ENCODE measurements at regions not wholly inside any gene's neighbourhood (a gene's known extent, or its start where the extent isn't known, plus 50 kb on each side); places are given as distances from the start of the nearest gene placed in this dataset.
"Not testable (repeated sequence)": the region's sequence is repeated elsewhere in the genome, so short reads cannot be mapped to it uniquely, and the experiment has no call there.

DNA sequence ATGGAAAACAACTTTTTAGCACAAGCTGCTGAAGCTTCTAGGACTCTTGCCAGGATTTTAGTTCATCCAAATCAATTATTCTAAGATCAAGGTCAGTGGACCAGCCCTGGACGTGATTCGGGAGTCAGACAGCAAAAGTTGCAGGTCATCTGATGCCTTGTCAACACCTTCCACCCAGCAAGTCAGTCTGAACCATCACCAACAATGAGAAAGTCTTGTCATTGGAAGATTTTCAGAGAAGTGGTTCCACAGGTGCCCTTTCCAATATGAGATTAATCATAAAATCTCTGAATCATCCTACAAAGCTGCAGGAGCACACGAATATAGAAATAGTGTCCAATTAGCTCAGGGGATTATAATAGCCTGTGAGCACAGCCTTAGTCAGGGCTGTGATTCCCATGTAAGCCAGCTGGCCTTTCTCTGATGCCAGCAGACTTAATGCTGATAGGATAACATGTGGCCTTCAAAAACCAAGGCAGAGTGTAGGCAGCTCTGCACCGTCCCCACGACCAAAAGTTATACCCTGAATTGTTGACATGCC is 445.0 kb upstream of the TRPC7 start:
- no peak for DNase-seq

DNA sequence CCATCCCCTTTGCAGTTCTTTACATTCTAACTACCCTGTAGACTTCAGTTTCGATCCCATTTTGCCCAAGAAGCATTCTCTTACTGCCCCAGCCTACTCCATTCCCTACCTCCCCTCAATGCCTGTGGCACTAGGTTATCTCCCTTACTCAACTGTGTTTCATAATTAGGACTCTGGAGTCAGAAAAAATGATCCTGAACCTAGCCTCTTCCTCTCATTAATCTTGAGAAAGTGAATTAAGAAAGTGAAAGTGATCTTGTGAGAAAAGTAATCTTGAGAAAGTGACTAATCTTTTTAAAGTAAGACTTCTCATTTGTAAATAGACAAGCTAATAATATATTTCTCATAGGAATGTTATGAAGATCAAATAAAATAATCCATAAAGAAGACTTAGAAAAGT is 444.0 kb upstream of the TRPC7 start:
- DNase-seq = no peak

DNA sequence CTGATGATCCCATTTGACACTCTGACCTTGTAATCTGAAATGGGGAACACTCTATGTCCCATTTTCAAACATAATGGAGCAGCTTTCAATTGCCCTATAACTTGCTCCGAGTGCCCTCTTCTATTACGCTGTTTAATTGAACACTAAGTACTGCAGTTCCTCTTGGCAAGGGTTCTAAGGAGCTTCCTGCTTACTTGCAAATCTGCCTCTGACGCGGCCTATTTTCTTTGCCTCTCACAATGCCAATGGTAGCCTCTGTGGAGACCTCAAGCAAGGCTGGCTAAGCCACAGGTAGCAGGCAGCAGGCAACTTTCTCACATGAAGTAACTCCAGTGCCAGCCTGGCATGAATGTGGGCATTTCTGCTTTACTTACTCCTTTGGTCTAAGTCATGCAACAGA is 443.4 kb upstream of the TRPC7 start:
- DNase-seq = no peak

DNA sequence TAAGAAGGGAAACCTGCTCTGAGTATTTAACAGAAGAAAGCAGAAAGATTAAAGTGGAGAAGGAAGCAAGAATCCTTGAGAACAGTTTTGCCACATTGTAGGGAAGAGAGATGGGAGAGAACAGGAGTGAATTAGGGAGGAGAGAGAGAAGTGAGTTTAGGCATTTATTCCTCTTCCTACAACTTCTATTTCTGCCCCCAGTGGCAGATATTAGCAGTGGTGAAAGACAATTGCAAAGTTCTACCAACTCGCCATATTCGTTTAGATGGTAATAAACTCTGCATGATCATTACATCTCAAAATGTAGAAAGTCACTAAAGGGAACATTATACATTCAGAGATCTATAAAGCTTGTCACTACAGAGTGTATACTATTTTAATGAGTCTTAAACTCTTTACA is 440.1 kb upstream of the TRPC7 start:
- no peak for DNase-seq

DNA sequence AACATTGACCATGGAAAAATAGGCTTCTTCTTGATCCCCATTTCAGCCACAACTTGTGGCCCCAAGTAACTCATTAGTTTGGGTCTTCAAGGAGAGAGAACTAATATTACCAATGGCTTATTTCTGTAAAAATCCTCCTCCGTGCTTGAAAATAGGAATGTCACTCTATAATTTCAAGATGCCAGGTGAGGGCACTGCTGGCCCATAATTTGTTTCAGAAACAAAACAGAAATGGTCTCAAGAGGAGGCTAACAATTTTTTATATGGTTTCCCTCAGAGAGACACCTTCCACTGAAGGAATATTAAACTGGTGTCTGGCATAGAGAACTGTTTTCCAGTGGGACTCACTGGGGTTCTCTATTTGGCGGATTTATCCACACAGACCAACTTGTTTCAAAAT is 437.0 kb upstream of the TRPC7 start:
- DNase-seq = no peak

DNA sequence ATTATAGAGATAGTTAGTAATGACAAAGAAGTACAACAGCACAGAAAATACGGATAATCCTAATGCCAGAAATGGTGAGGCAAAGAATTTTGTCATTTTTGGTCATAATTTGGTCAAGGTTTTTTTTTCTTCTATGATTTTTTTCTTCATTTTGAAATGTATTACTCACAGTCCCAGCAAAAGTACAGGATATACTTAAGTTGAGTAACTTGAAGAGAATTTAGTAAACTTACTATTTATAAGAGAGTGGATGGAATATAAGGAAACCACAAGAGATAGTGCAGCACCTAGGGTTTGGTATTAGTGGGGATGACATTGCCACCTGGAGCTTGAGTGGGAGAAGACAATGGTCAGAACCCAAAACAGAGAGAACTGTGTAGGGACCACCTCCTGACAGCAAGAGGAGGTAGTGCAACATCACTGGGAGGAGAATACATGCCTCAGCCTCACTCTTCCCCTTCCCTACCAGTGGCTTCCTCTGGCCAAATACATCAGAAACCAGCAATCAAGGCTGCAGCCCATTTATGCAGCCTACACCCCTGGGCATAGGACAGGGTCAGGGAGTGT is 434.5 kb upstream of the TRPC7 start:
- DNase-seq = no peak

DNA sequence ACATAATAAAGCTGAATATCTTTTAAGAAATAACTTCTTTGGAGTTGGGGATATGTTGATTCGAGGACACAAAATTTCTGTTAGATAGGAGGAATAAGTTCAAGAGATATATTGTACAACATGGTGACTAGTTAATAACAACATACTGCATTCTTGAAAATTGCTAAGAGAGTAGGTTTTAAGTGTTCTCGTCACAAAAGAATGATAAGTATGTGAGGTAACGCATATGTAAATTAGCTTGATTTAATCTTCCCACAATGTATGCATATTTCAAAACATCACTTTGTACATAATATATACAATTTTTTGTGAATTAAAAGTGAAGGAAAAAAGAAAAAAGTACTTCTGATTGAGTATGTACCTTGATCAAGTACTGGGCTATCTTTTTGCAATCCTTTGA is 428.0 kb upstream of the TRPC7 start:
- DNase-seq = no peak

DNA sequence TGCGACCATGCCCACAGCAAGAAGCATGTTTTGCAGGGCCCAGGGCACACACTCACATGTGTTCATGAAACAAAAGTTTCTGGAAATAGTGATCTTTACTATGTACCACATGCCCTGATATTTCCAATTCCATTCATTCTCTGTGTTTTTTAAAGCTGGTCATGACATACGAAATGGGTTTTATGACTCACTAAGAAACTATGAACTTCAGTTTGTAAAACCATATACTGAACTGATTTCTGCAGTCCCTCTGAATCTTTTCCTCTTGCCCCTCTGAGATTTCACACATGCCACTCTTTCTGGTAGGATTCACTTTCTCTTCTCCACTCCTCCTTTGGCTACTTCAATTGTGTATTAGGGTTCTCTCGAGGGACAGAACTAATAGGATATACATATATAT is 416.1 kb upstream of the TRPC7 start:
- no peak for DNase-seq

DNA sequence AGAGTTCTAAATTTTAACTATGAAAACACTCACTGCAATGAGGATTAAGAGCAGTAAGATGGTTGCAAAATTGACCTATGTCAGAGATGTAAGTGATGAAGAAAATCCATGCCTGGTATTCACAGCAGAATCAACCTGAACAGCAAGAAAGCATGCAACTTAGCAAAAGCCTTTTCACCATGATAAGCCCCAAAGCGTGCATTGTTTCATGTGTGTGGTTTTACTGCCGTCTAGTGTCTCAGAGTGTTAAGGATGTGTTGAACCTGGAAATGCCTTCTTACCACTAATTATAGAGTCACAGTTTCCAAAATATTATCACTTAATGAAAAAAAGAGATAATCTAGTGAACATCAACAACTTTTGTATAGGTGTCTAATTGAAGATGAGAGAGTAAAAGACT is 415.2 kb upstream of the TRPC7 start:
- no peak for DNase-seq

DNA sequence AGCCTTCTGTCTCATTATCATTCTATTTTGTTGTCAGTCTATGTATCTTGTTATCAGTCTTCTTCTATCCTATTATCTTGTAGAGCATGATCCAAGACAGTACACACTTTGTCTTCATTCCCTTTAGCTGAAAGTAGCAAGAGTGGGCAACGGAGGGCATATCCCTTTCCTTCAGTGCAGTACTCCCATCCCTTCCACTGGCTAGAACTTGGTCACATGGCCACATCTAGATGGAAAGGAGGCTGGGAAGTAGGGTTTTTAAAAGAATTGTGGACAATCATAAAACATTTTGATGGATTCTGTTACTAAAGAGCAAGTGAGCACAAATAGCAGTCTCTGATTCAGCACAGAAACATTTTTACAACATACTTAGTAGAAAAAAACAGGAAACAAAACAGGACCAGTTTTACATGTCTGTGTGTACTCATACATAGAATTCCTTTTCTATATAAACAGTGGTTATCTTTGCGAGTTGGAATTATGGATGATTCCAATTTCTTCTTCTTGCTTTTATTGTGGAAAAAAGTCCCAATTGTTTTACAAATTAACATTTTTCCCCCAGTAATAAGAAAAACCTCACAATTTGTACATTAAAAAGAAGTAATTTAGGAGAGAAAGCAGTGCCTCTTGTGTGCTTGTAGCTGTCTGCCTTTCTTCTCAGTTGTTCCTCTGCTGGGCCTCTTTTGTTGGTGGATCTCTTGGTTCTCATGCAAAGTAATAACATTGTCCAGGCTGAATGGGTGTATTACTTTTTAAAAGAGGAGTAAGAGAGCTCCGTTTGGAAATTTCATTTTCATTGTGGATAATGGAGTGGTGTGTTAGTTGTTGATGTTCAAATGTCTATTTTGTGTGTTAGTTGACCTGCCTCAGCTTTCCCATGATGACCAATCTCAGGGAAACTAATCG is 410.9 kb upstream of the TRPC7 start:
- no peak for DNase-seq

DNA sequence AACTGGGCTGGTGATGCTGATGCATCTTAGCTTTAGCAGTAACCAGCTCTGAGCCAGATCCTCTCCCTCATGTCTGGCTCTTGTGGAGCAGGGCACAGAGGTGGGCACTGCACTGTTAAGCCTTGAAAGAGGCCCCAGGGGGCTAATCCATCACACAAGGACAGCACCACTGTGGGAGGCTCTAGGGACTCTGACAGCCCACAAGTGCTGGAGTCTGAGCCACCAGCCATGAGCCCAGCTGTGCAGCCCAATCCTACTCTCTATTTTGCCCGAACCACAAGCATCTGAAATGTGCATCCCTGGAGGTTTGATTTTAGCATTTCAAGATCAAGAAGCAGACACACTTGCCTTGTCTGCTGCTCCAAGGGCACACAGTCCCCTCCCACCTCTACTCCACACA is 407.1 kb upstream of the TRPC7 start:
- DNase-seq = no peak

DNA sequence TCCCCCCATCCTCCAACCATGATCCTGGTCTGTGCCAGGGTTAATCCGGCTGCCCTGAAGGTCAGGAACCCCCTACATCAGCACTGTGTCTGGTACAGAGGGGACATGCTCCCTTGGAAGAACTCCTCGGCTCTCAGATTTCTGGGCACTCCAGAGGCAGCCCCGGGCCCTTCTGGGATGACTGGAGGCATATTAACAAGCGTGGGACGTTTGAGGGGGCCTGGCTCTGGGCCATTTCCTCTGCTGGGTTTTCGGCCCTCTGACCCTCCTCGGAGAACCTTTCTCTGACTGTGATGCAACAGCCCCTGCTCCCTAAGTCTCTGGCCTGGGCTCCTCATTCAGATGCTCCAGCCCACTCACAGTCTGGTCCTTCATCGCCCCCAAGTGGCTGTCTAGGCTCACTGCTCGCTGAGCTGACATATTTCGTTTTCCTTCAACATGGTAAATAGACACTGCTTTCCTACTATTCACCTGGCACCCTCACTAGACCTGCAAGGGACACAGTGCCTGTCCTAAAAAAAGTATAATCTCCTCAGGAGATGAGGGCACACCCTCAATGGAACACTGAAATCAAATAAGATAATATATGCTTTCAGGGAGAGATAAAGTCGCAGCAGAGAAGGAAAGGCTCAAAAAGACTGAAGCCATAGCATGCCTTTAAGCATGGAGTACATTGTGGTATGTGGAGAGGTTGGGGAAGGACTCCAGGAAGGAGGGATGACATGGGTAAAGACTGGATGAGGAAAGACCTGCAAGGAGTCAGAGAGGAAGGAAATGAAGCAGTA is 404.7 kb upstream of the TRPC7 start:
- peak; percentile 7 for DNase-seq

DNA sequence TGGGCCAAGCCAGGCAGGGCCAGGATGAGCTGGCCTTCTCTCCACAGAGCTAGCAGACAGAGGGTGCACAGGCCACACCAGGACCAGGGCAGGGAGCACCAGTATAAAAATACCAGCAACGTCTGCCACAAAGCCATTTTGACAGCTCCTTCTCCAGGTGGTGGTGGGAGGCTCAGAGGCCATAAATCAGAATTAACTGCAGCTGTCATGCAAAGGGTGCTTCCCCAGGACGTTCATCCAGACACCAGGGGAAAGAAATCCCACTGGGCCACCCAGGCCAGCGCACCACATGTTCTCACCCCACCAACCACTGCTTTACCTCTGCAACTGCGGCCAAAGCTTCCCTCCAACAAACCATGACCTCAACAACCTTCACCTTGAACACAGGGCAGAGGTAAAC is 403.7 kb upstream of the TRPC7 start:
- no peak for DNase-seq

DNA sequence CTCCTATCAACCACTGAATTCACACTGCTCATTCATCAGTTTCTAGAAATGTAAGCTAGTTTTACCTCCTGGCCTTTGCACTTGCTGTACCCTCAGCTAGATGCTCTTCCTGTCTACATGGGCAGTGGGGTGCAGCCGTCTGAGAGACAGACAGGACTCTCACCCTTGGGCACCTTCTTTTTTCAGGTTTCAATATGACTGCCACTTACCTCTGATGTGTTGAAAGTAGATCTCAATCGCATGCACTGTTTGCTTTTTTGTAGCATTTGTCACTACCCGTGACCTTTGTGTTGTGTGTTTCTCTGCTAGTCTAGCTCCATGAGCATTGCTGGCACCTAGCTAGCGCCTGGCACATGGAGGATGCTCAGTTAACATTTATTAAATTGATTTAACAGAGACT is 403.1 kb upstream of the TRPC7 start:
- DNase-seq = no peak

DNA sequence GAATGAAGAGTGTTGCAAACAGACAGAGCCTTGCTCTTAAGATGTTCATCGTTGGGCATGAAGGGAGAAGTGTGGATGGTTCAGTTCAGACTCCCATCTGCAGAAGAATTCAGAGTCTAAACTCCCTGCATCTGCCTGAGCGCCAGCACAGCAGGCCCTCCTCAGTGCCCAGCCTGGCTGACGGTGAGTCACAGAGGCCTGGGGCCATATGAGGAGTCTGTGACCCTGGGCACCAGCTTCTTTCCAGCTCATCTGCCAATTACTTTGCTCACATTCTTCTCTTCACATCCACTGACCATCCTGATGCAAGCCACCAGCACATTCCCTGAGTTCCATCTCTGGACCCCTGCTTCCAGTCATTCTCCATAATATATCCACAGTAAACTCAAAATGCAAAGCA is 401.1 kb upstream of the TRPC7 start:
- DNase-seq = no peak

DNA sequence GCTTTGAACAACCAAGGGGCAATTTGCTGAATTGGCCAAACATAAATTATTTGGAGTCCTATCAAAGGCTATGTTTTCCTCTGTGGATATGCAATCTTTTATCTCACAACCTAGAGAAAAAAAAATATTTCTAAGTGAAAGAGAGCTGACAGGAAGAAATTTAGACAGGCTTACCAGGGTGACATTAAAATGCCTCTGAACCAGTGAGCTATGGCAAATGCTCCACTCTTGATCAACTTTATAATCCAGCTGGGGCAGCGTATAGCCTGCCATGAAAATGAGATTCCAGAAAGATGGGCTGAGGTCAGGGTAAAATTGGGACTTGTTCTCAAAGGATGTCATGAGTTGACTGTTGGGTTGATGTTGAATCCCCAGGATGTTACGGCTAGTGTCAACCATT is 399.3 kb upstream of the TRPC7 start:
- DNase-seq = no peak

DNA sequence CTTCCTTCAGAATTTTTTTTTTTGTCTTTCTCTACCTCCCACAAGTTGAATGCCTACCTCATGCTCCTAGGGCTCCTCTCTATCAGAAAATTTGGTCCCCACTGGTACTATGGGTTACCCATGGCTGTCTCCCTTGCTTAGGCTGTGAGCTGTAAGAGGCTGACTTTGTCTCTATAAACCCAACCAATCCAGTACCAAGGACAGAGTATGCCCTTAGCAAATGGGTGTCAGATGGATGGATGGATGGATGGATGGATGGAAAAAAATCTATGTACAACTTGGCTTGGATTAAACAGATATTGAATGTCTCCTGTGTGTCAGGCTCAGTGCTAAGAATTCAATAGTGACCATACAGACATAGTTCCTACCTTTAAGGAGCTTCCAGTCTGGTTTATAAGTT is 398.2 kb upstream of the TRPC7 start:
- no peak for DNase-seq

DNA sequence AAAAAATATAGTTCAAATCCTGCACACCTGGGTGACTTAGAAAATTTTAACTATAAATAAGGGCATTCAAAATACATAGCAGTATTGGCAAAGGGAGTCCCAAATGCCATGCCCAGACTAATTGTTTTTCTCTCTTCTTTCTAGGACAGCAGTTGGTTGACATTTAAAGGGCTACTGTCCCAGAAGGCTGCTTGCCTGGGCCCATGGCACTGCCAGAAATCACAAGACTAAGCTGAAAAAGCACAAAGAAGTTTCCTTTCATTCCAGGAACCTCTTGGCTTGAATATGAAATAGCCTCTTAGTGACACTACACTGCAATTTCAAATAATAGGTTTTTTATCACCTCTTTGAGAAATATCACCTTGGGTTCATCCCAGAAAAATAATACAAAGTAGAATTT is 388.9 kb upstream of the TRPC7 start:
- no peak for DNase-seq

DNA sequence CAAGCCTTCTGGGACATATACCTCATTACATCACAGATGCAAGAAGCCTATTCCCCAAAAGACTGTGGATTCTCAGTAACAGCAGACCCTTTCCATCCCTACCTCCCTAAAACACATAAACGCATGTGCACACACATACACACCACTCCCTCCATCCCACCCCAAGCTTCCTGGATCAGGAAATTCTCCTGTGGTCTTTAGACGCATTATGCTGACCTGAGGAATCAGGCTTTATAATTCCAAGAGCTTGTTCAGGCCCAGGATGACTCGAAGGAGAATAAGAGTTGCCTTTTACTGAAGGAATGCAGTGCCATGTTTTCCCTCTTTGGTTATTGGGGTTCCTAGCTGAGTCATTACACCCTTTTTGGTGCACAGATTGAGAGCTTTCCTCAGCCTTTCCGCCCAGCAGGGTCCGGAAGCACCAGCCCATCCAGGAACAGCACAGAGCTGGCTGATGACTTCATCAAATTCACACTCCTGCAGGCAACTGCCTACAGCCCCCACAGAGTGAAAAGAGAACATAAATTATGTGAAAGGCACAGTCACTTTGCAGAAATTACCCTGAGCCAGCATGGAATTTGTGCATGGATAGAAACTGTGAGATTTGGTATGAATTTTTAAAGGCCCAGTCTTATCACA is 385.0 kb upstream of the TRPC7 start:
- no peak for DNase-seq

DNA sequence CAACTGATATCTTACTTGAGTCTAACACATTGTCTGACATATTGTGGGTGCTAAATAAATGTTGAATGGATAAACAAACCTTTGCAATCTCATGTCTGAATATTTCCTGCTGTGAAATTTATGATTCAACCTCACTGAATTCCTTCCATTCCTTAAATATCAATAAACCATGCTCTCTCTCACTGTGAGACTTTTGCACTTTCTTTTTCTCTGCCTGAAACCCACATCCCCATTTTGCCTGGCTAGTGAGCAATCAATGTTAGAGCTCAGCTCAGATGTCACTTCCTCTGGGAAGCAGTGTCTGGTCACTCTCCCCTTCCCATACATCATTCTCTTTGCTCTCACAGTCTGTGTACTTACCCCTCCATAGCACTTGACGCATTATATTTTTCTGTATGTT is 383.7 kb upstream of the TRPC7 start:
- DNase-seq = no peak

DNA sequence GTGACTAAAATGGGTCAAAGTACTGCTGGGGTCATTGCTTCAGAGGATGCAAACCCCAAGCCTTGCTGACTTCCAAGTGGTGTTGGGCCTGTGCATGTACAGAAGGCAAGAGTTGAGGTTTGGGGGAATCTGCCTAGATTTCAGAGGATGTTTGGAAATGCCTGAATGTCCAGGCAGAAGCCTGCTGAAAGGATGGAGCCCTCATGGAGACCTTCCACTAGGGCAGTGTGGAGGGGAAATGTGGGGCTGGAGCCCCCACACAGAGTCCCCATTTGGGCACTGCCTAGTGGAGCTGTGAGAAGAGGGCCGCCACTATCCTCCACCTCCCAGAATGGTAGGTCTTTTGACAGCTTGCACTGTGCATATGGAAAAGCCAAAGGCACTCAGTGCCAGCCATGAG is 377.7 kb upstream of the TRPC7 start:
- no peak for DNase-seq

DNA sequence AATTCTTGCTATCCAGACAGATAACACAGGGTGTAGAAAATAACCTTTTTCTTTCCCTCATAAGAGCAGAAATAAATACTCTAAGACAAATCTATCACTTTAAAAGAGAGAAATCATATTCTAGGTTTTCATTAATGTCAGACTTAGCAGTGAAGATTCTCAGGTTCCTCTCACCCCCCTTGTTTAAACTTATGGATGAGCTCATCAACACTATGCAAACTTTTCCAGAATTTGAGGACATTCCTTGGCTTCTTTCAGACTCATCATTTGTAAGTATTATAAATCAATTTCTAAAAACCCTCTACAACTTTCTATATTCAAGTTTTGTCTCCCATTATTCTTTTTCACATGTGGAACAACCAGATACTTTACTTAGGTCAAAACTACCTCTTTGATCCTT is 374.9 kb upstream of the TRPC7 start:
- DNase-seq = no peak

DNA sequence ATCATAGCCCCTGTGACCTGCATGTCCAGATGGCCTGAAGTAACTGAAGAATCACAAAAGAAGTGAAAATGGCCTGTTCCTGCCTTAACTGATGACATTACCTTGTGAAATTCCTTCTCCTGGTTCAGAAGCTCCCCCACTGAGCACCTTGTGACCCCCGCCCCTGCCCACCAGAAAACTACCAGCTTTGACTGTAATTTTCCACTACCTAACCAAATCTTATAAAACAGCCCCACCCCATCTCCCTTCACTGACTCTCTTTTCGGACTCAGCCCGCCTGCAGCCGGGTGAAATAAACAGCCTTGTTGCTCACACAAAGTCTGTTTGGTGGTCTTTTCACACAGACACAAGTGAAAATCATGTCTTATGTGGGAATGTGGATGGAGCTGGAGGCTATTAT is 373.9 kb upstream of the TRPC7 start:
- DNase-seq = not testable (repeated sequence)

Measured in activated gamma-delta T cell treated with Interleukin-2 at 50 U/mL for 16 hours (primary cell).